BE2C (cell line): ENCODE measurements at regions not wholly inside any gene's neighbourhood (a gene's known extent, or its start where the extent isn't known, plus 50 kb on each side); places are given as distances from the start of the nearest gene placed in this dataset.

Source experiments
- DNase-seq: peaks from one replicate; pipeline ENCODE4 v3.0.0-alpha.2; 2020
- H3K27me3 ChIP-seq: fragments of 250-450 bp; sonication (Bioruptor Pico); 2 replicates; pipeline ENCODE4 v1.5.1; 2020; ENCODE audit warnings: mild to moderate bottlenecking
- H3K36me3 ChIP-seq: fragments of 250-450 bp; sonication (Bioruptor Pico); 2 replicates; pipeline ENCODE4 v1.5.1; 2020; ENCODE audit warnings: mild to moderate bottlenecking
- H3K4me1 ChIP-seq: fragments of 250-450 bp; sonication (Bioruptor Pico); 2 replicates; pipeline ENCODE4 v1.5.1; 2020
- H3K4me3 ChIP-seq: 2 replicates; pipeline ENCODE4 v1.5.1; 2011; ENCODE audit warnings: low read depth, low read length
- H3K9me3 ChIP-seq: fragments of 250-450 bp; sonication (Bioruptor Pico); 2 replicates; pipeline ENCODE4 v1.5.1; 2020
- TF ChIP-seq, protein P1 (sequence below): IDR thresholded peaks from 2 replicates; pipeline ENCODE4 v1.5.1; 2012; ENCODE audit warnings: mild to moderate bottlenecking, low read depth, low read length

GRCh38 chr9:108631496-108632285 lies 224.1 kb downstream of the ACTL7B start:
- Histone ChIP-seq H3K36me3 (no peaks in the 10 kb centered on the region), H3K4me3 (no peak overlapping the region), H3K4me1 (no peaks in the 10 kb centered on the region), H3K9me3 (no peaks in the 10 kb centered on the region), H3K27me3 (no peaks in the 10 kb centered on the region)
- no peak for DNase-seq
- TF ChIP-seq, protein P1, sequence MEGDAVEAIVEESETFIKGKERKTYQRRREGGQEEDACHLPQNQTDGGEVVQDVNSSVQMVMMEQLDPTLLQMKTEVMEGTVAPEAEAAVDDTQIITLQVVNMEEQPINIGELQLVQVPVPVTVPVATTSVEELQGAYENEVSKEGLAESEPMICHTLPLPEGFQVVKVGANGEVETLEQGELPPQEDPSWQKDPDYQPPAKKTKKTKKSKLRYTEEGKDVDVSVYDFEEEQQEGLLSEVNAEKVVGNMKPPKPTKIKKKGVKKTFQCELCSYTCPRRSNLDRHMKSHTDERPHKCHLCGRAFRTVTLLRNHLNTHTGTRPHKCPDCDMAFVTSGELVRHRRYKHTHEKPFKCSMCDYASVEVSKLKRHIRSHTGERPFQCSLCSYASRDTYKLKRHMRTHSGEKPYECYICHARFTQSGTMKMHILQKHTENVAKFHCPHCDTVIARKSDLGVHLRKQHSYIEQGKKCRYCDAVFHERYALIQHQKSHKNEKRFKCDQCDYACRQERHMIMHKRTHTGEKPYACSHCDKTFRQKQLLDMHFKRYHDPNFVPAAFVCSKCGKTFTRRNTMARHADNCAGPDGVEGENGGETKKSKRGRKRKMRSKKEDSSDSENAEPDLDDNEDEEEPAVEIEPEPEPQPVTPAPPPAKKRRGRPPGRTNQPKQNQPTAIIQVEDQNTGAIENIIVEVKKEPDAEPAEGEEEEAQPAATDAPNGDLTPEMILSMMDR, result no peak

GRCh38 chr9:108628316-108628715 lies 227.5 kb downstream of the ACTL7B start:
- TF ChIP-seq, protein P1, result no peak
- Histone ChIP-seq H3K27me3 (no peaks in the 10 kb centered on the region), H3K4me3 (no peak overlapping the region), H3K4me1 (no peaks in the 10 kb centered on the region), H3K9me3 (no peaks in the 10 kb centered on the region), H3K36me3 (no peaks in the 10 kb centered on the region)
- DNase-seq, result no peak

GRCh38 chr9:108626743-108627142 lies 229.0 kb downstream of the ACTL7B start:
- Histone ChIP-seq H3K4me3 (no peak overlapping the region), H3K36me3 (no peaks in the 10 kb centered on the region), H3K9me3 (no peaks in the 10 kb centered on the region), H3K27me3 (no peaks in the 10 kb centered on the region), H3K4me1 (no peaks in the 10 kb centered on the region)
- TF ChIP-seq, protein P1, result no peak
- DNase-seq, result no peak

DNA sequence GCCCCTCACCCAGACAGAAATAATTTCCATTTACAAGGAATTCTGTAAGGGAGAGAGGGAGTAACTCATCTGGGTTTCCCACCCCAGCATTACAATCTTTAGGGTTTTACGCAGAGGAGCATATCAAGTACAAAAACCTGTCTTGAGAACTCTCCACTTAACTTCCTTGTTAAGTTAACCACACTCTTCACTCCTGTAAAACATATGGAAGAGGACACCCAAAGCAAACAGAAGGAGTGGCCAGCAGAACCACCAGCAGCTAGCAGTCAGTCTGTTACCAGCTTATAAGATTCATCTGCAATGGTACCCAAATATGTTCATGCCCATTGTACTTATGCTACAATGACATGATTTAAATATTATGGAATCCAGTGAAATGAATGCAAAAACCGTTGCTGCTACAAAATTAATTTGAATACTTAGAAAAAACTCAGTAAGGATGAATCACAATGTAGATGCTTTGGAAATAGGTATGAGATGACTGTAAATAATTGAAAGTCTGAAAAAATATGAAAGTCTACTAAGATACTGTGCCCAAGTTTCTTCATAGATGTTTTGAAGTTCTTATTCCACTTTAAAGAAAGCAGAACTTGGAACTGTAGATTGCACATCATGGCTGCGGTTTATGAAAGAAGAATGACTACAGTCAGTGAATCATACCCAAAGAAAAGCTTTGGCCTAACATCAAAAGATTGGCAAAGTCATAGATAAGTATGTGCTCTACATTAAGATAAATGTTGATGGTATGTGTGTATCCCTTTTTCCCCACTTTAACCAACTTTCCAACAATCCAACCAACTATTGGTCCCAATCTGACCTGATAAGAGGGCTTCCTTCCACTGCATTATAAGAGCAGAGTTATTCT lies 233.6 kb downstream of the ACTL7B start:
- Histone ChIP-seq H3K27me3 (no peaks in the 10 kb centered on the region; the same call in 1 of the 2 replicates), H3K4me3 (no peak overlapping the region), H3K4me1 (no peaks in the 10 kb centered on the region), H3K36me3 (no peaks in the 10 kb centered on the region), H3K9me3 (no peaks in the 10 kb centered on the region)
- no peak for DNase-seq
- TF ChIP-seq, protein P1, result no peak

- DNase-seq, result no peak
- H3K27me3 ChIP-seq, result no peaks in the 10 kb centered on the region; the same call in 1 of the 2 replicates
- H3K36me3 ChIP-seq, result no peaks in the 10 kb centered on the region
- no peaks in the 10 kb centered on the region for H3K9me3 ChIP-seq
- H3K4me1 ChIP-seq, result no peaks in the 10 kb centered on the region
- H3K4me3 ChIP-seq, result no peak overlapping the region
- TF ChIP-seq, protein P1, result no peak
These were observed 235.0 kb downstream of the ACTL7B start for GRCh38 chr9:108620767-108621166.
